8988T (cell line): ENCODE measurements at regions not wholly inside any gene's neighbourhood (a gene's known extent, or its start where the extent isn't known, plus 50 kb on each side); places are given as distances from the start of the nearest gene placed in this dataset.
A peak's percentile ranks its signal among the peaks of the same experiment; 100 is the strongest.
"Not testable (repeated sequence)": the region's sequence is repeated elsewhere in the genome, so short reads cannot be mapped to it uniquely, and the experiment has no call there.

Experiments used
- DNase-seq: peaks from one replicate; pipeline ENCODE4 v3.0.0; 2011

DNA sequence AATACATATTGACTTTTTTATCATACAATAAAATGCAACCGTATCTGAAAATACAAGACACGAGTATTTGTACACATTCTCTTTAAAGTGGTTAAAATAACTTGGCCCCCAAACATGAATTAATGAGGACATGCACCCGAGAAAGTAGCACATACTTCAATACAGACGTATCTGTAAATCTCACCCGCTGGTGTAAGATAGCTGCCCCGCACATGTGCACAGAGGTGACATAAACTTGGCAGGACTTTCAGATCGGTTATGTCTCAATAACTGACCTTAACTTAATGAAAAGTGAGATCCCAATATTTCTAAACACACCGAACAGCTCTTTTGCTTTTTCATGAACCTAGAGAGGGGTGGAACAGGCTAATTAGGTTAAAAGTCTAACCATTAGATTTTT lies 91.5 kb upstream of the RPS6KA2 start:
- DNase-seq: no peak

DNA sequence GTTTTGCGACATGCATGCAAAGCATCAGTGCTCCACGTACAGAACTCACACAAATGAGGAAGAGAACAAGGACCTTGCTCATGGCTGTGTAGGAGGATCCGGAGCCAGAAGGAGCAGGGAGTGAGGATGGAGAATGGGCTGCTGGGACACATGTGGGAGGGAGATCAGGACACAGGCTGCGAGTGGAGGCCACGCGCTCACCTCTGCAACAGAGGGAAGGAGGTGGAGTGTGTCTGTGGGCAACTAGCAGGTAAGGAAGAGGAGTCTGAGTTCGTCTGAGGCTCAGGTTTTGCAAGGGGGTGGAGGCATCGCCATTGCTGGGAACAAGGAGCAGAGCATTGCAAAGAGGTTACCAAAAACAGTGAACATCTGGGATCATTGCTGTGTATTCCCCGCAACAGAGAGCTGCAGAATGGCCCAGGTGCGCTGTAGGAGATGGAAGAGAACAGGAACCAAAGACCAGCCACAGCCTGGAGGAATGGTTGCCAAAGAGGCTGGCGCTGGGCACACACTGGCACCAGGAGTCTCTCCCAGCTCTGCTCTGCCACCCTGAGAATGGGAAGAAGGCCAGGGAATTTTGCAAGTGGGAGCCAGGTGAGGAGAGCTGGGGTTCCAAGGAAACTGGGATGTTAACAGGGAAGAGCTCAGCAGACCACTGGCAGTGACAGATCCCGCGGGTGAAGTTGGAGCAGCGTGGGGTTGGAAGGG lies 90.0 kb upstream of the RPS6KA2 start:
- DNase-seq: no peak

DNA sequence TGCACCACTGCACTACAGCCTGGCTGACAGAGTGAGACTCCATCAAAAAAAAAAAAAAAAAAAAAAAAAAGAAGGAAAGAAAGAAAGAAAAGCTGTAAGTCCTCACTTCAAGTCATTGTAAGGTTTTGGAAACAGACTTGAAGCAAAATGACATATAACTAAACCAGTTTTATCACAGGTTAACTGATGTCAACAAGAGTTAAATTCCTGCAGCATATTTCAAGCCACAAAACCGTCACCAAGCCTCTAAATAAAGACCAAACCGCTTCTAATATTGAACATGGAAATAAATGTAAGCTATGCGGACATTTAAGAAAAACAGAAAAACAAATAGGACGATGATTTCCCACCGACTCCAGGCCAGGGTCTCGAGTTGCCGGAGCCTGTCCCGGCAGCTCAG lies 88.9 kb upstream of the RPS6KA2 start:
- no peak for DNase-seq

DNA sequence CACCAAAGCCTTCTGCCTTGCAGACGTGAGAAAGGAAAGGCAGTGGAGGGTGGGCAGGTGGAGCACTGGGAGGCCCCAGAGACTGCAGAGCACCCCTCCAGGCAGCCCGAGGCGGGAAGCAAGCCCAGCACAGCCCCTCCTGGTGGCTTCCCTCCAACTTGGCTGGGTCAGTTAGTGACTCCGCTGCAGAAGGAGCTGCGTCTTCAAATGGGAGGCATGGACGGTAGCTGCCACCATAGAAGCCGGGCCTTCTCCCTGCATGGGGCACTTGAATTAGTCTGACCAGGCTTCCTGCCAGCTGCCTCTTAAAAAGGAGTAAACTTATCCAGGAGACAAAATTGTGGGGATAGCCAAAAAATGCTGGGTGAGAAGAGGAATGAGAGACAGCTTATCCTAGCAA lies 88.0 kb upstream of the RPS6KA2 start:
- no peak for DNase-seq

DNA sequence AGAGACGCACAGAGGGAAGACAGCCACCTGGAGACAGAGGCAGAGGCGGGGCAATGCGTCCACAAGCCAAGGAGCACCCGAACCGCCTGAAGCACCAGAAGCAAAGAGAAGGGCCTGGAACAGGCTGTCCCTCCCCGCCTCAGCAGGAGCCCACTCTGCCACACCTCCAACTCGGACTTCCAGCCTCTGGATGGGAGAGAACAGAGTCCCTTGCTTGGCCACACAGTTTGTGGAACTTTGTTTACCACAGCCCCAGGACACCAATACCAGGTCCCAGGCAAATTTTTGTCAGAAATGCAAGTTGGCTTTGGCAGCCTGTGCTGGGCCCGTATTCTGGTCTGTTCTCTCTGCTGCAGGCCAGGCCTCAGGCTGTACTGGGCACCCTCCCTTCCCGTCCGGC lies 87.5 kb upstream of the RPS6KA2 start:
- no peak for DNase-seq

DNA sequence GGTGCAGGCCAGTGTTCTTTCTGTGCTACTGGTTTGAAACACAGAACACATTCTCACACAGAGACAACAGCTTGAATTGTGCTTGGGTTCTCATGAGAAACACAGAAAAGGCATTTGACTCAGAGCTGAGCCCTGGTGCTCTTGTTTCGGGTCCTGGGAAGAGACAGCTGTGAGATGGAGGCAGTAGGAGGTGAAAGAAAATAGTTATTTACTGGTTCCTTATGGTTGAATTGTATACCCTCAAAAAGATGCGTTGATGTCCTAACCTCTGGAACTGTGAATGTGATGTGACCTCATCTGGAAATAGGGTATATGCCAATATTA lies 87.1 kb upstream of the RPS6KA2 start:
- DNase-seq: no peak

DNA sequence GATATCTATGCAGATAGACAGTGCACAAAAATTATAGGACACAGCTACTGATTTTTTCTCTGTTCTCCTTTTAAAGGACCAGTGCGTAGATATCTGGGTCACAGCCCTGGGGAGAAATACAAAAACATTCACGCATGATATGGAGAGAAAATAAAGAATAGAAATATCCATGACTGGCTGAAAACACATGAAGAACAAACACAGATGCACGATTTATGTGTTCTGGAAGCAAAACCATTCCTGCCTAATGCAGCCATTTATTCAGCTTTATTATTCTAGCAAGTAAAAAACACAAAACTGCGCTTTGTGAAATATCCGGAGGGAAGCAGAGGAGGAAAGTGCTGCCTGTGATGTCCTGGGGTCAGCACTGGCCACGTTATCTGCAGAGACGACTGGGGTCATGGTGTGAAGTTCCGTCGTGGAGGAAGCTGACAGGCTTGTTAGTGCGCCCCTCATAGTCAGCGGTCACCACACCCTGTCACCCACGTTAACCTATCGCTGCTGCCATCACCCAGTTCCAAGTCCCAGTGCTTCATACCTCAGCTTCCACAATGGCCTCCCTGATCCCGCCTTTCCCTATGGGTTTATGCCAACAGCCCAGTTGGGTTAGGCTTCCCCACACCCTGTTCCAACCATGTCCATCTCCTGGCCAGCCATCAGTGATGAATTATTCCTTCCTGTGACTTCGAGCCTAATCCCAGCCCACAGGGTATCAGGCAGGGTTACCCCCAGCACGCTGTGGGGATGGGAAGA lies 86.6 kb upstream of the RPS6KA2 start:
- no peak for DNase-seq

DNA sequence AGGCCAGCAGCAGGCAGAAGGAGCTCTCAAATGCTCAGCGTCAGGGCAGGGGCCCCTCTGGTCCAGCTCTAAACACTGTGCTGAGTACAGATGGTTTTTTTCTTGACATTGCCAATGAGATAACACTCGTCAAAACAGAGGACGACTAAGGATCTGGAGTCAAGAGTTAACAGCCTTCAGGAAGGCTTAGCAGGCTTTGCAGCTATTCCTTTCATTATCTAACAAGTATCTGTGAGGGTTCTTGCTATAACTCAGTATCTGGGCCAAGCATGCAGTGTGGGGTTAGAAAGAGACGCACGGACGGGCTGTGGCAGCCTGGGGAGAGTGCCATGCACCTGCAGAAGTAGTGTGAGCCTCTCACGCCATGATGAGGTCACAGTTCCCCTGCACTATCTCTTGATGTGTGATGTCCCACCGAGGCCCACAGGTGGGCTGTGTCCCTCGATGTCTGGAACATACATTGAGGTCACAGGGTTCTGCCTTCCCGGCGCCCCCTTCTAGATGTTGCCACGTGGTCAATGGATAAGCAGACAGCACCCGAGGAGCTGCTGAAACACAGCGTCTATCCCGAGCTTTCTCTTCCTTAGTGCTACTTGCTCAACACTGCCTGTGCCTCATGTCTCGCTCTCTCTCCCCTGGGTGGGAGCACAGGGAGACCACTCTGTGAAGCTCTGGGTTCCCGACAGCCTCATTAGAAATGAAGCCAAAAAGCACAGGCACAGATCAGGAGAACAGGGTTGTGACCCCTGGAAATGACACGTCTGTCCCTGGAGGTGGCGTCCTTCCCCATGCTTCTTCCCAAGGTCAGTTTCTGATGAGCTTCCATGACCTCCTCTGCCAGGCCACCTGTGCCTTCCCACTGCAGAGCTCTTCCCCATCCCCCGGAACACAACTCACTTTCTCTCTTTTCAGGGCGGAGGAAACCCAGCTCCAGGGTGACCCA lies 85.5 kb upstream of the RPS6KA2 start:
- DNase-seq: no peak

DNA sequence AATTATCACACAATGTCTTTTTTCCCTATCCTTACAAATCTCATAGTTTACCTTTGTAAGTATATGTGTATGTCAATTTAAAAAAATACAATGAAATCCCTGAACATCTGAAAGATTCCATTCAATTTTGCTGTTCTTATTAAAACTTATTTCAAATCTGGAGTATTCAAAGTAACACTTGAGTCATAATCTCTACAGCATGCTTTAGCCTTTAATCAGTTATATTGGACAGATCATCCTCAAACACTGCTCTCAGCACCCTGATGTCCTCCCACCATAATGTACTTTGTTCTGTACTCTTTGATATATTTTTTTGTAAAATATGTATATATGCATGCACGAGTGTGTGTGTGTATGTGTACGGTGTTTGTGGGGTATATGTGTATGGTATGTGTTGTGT lies 83.0 kb upstream of the RPS6KA2 start:
- no peak for DNase-seq

DNA sequence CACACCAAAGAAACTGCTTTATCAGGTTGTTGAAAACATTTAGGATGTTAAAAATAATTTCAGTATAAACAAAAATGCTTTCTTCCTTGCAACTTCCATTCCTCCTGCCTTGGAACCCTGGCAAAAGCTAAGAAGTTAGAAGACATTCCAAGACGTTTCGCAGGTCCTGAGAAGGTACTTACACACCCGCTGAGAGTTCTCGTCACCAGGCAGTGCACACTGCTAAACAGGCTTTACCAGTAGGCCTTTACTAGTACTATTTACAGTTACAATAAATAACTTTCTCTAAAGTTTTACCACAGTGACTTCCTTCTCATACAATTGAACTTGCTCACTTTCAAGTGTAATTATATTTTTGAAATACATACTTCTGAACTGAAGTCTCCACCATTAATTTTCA lies 81.4 kb upstream of the RPS6KA2 start:
- DNase-seq: no peak

DNA sequence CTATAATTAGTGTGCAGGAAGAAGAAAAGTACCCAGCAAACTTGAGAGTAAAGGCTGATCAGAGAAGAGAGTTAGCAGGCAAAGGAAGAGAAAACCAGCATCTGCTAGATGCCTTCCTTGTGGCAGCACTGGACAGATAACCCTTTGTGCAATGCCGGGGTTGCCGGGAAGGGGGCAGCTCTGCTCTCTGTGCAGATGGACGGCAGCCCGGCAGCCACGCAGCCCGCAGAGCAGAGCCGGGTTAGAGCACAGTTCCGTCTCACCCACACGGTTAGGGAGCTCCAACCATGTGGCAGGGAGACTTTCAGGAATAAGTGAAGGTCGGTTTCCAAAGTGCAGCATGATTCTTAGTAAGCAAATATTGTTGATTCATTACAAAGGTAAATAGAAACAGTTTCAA lies 80.0 kb upstream of the RPS6KA2 start:
- peak; percentile 58 for DNase-seq

DNA sequence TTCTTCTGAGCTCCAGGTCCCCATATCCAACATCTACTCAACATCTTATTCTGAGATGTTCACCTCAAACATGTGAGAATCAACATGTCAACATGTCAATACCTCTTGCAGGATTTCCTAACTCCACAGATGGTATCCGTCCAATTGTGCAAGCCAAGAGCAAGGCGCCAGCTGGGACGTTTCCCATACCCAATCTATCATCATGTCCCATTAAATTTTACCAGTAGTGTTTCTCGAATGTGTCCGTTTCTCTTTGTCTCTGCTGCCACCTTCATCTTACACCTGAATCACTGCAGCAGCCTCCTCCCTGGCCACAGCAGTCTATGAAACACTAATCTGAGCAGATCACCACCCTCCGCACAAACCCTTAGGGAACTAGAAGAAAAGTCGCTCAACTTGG lies 78.0 kb upstream of the RPS6KA2 start:
- no peak for DNase-seq

DNA sequence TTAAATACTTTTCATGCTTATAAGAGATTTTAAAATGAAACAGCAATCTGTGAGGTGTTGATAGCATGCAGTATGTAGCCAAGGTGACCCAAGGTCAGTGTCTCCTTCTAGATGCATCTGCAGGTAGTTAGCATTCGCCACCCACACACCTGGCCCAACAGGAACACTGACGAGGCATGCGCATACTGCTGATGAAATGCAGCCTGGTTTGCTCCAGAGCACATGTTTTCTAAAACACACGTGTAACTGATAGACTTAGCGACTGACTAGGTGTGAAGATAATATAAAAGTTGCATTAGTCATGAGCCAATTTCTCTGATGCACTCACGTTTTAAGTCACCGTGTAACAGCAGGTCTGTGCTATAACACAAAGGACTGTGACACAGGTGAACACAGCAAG lies 77.1 kb upstream of the RPS6KA2 start:
- no peak for DNase-seq

DNA sequence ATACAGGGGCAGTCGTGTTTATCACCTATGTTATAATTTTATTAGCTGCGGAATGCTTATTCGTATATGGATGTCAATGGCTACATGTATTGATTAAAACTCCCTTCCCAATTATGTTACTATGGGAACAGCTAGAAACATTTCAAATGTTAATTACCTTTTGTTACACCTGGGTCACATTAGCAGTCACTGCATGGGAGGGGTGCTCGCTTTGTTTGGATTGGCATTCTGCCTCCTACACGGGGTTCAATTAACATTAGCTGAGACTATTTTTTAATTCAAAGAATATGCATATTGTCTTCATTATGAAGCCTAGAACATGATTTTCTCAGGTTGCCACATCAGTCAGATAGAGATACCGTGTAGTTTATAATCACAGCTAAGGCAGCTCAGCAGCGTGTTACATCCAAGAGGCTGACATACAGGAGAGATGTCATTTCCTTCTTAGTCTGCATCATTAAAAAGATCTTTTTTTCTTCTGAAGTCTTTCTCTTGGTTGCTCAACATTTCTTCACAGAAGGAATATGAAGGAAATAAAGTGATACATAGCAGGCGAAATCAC lies 76.2 kb upstream of the RPS6KA2 start:
- no peak for DNase-seq

DNA sequence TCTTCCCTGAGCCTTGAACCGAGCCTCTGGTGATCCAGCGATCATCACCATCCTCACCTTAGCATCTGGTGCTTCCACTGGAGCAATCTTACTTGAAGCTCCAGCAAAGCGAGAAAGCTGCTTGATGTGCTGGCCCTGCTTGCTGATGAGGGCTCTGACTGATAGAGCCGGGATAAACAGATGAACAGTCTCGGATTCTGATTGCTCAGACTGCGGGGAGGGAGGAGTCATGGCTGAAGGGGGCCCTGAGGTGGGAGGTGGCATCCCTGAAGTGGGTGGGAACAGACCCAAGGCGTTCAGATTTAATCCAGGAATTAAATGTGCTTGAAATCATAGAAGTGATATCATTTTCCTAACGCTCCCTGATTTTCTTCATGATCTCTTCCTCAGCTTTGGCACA lies 74.4 kb upstream of the RPS6KA2 start:
- DNase-seq: not testable (repeated sequence)

DNA sequence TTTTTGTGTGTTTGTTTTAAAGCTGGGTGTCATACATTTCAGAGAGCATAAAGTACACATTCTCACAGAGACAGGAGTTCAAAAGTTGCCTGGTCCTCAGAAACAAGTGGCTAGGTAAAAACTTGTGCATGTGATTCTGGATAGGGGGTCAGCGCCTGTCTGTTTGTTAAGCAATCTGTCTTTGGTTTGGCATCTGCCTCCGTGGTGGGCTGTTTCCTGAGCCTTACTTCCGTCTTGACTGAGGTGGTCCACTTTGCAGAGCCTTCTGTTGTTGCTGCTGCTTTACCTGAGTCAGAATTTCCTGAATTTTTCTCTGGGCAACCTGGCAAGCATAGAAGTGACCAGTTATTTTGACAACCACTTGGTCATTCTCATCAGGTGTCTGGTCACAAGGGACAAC lies 73.8 kb upstream of the RPS6KA2 start:
- DNase-seq: not testable (repeated sequence)

DNA sequence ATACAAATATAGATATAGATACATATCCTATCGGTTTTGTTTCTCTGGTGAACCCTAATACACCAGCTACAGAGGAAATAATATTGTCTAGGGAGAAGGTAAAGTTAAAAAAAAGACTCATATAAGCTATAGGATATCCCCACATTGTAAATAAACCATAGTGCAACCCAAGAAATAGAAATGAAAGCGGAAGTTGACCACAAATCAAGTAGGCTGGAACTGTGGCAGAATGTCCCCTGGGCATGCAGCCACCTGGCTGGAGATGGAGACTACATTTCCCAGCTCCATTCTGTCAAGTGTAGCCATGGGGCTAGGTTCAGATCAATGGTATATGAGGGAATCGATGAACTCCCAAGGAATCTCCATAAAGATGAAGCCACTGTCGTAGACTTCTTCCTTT lies 70.1 kb upstream of the RPS6KA2 start:
- DNase-seq: no peak

DNA sequence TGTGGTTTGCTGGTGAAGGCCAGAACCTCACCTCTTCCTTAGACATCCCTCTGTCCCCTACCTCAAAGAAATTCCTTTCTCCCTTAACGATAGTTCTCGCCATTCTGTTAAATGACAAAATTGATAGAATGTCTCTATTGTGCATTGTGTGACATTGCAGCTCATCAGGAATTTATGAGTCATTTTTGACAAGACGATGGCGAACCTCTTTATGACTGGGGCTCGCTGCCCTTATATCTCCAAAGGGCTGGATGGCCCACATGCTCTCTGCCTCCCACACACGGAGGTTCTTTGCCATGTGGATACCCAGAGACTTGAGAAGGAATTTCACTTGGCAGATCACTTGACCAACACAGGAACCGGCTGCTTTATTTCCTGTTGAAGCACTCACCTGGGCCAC lies 66.8 kb upstream of the RPS6KA2 start:
- DNase-seq: no peak

DNA sequence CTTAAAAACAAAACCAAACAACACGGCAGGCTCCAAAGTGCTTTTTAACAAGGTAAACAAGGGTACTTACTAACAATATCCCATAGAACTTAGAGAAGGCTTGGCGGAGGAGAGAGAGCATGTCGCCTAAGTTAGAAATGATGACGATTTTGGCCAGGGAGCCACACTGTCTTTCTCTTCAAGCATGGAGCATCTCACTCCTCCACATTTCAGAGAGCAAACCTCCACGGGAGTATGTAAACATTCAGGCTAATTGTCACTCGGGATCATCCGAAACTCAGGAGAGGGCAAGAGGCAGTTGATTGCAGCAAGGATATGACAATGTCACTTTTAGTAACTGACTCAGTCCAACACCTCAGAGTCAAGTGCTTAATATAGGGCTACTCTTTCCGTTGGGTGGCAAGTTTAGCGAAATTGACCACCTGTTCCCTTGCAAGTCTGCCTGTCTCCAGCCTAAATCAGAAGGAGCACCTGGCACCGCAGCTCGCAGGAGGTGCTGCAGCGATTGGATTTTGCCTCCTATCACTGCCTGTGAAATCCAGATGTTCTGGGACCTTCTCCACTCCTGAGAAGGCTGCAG lies 65.8 kb upstream of the RPS6KA2 start:
- DNase-seq: no peak

DNA sequence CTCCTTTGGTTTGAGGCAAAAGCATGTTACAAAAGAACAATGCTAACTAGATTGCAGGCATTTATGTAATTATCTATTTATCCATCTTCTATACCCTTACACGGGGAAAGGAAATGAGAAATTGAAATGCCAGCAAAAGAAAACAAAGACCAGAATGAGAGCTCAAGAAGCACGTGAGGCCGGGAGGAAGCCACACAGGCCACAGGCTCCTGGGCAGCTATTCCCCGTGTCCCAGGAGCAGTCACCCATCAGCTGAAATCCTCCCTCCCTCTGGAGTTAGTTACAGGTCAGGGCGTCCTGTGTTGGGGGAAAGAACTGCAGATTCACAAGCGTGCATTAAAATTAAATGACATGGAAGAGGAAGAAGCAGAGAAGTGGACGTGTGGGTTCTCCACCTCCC lies 64.7 kb upstream of the RPS6KA2 start:
- no peak for DNase-seq

DNA sequence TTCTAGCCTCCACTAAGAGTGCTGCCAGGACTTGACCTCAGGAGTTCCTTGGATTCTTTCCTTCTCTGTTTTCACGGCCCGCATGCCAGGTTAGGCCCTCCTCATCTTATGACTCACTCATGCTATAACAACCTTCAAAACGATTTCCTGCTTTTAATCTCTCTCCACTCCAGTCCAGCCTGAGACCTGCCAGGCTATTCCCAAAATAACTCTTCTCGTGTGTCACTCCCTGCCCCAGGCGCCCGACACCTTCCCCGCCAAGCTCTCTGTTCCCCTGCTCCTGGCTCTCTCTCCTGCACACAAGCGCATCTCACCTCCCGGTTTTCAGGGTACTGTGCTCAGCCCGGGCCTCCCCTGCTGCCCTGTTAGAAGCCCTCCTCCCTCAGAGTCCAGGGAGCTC lies 64.1 kb upstream of the RPS6KA2 start:
- peak; percentile 75 for DNase-seq

DNA sequence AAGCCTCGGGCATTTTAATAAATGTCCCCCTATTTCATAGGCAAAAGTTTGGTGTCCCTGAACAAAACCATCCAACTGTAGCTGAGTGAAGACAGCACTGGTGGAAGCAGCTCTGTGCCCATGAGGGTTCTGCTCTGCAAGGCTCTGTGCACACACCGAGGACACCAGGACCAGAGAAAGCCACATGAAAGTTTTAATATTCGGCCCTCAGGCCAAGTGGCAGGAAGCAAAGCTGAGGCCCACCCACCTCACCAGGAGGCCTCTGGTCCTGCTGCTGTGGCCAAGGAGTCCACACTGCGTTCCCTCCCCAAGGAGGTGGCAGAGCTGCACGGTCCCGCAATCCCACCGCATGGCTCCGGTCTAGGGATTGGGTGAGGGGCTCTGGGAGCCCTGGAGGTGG lies 62.6 kb upstream of the RPS6KA2 start:
- no peak for DNase-seq

DNA sequence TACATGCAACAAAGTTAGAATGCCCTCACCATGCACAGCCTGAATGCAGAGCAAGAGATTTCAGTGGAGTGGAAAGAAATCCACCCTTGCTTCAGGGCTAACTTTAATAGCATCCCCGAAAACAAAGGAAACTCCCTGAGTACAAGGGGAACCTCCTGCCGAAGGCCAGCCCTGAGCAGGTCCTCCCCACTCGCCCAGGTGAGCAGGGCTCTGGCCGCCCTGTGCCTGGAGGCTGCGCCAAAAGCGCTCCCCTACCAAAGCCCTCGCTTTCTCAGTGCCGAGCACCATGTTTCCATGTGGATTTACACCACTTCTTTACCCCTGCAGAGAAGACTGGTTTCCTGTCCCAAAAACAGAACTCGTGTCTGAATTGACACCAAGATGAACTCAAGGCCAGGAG lies 61.9 kb upstream of the RPS6KA2 start:
- no peak for DNase-seq
